ENCODE measurements at regions not wholly inside any gene's neighbourhood (a gene's known extent, or its start where the extent isn't known, plus 50 kb on each side); places are given as distances from the start of the nearest gene placed in this dataset.

- H3K9me3 ChIP-seq (replicated peaks in 1 of 11): peaks cover 0 to 13% (median 9%) of the 10 kb centered on the region in 11 experiments; a peak in 15 of 22 replicates
- no peaks in the 10 kb centered on the region for H3K36me3 ChIP-seq
- H3K27ac ChIP-seq: no peak overlapping the region
- no peak for TF ChIP-seq Cebpa-rat (IDR thresholded peaks at IDR 0.05)
- H3K4me1 ChIP-seq: peaks cover 0 to 9% (median 0%) of the 10 kb centered on the region in 10 experiments; a peak in 7 of 20 replicates
- no peak overlapping the region for H3K9ac ChIP-seq
- no peaks in the 10 kb centered on the region for H3K27me3 ChIP-seq
- H3K4me2 ChIP-seq: no peak overlapping the region
- H4K20me1 ChIP-seq: no peaks in the 10 kb centered on the region
- no peak overlapping the region for H3K4me3 ChIP-seq
These were observed 1667.9 kb upstream of the PCDH7 start for GRCh38 chr4:29052266-29052665.

- H3K4me2 ChIP-seq: peak overlapping the region in 9 of 11 experiments; percentile 11 to 53 (median 30); a peak in 11 of 22 replicates
- TF ChIP-seq Cebpa-rat (IDR thresholded peaks at IDR 0.05): no peak
- no peaks in the 10 kb centered on the region for H3K9me3 ChIP-seq (replicated peaks in 1 of 11)
These were observed 1661.6 kb upstream of the PCDH7 start for GRCh38 chr4:29058531-29058930.

GRCh38 chr4:29066861-29067260 lies 1653.3 kb upstream of the PCDH7 start:
- H3K9ac ChIP-seq: no peak overlapping the region
- no peak for TF ChIP-seq Cebpa-rat (IDR thresholded peaks at IDR 0.05)
- no peaks in the 10 kb centered on the region for H3K36me3 ChIP-seq
- H3K4me3 ChIP-seq: no peak overlapping the region
- H3K27me3 ChIP-seq: no peaks in the 10 kb centered on the region
- no peak overlapping the region for H3K27ac ChIP-seq
- H4K20me1 ChIP-seq: no peaks in the 10 kb centered on the region
- no peak overlapping the region for H3K4me2 ChIP-seq
- peaks cover 2 to 15% (median 8%) of the 10 kb centered on the region in 11 experiments; a peak in 18 of 22 replicates for H3K9me3 ChIP-seq (replicated peaks in 1 of 11)
- H3K4me1 ChIP-seq: no peaks in the 10 kb centered on the region

More at GRCh38 chr4:29058531-29058930, 1661.6 kb upstream of the PCDH7 start:
- Histone ChIP-seq H3K27ac (no peak overlapping the region), H4K20me1 (no peaks in the 10 kb centered on the region), H3K4me3 (no peak overlapping the region), H3K9ac (no peak overlapping the region), H3K4me1 (peaks cover 0 to 22% (median 8%) of the 10 kb centered on the region in 10 experiments; a peak in 13 of 20 replicates), H3K36me3 (no peaks in the 10 kb centered on the region), H3K27me3 (no peaks in the 10 kb centered on the region)

DNA sequence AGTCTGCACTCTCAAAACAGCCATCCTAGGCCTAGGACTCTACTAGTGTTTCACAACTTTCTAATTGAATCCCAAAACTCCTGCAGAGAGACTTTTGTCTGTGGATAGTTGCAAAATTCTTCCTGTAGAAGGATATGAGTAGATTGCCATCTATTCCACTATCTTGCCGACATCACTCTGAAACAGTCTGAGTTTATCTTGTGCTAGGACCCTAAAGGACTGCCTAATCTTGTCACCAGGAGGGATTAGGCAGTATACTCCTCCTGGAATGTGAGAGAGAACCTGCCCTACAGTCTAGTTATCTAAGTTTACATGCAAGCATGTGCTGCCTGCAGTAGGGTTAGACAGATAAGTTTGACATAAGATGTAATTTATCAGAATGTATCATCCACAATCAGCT lies 1646.6 kb upstream of the PCDH7 start:
- TF ChIP-seq Cebpa-rat (IDR thresholded peaks at IDR 0.05): no peak
- Histone ChIP-seq H3K36me3 (no peaks in the 10 kb centered on the region), H4K20me1 (no peaks in the 10 kb centered on the region), H3K27me3 (no peaks in the 10 kb centered on the region), H3K4me3 (no peak overlapping the region), H3K4me1 (no peaks in the 10 kb centered on the region), H3K9me3 (replicated peaks in 1 of 11) (peaks cover 20 to 36% (median 24%) of the 10 kb centered on the region in 11 experiments), H3K9ac (no peak overlapping the region), H3K27ac (no peak overlapping the region), H3K4me2 (no peak overlapping the region)

DNA sequence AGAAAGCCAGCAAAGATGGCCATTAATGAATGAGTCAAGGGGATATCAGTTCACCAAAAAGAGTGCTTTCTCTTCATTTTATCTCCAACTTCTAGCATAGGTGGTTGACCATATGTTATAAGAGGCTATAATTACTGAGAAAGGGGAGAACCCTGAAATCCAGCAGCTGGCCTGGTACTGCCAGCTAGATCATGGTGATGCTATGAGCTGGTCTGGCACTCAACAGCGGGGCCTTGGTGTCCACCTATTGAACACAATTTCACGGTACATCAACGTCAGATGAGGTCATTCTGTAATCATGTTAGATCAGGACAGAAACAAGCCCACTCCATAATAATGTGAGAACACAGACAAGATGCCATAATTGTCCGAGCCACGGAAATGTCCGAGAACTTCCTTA lies 1644.8 kb upstream of the PCDH7 start:
- Histone ChIP-seq H3K9ac (no peak overlapping the region), H3K36me3 (no peaks in the 10 kb centered on the region), H3K27ac (no peak overlapping the region), H4K20me1 (no peaks in the 10 kb centered on the region), H3K4me1 (no peaks in the 10 kb centered on the region), H3K9me3 (replicated peaks in 1 of 11) (peaks cover 20 to 36% (median 24%) of the 10 kb centered on the region in 11 experiments), H3K4me3 (no peak overlapping the region), H3K27me3 (no peaks in the 10 kb centered on the region), H3K4me2 (no peak overlapping the region)
- TF ChIP-seq Cebpa-rat (IDR thresholded peaks at IDR 0.05): no peak

DNA sequence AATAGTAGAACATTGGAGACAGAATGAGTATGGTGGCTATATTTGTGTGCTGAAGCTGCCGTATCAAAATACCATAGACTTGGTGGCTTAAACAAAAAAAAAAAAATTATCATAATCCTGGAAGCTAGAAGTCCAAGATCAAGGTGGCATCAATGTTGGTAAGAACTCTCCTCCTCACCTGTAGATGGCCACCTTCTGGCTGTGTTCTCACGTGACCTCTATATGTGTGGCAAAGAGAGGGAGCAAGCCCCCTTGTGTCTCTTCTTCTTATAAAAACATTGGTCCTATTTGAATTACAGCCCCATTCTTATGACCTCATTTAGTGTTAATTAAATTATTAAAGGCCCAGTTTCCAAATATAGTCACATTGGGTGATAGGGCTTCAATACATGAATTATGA lies 1640.9 kb upstream of the PCDH7 start:
- no peak overlapping the region for H3K27ac ChIP-seq
- H3K4me3 ChIP-seq: no peak overlapping the region
- no peaks in the 10 kb centered on the region for H3K9me3 ChIP-seq (replicated peaks in 1 of 11)
- no peak overlapping the region for H3K4me2 ChIP-seq
- no peak for TF ChIP-seq Cebpa-rat (IDR thresholded peaks at IDR 0.05)
- no peaks in the 10 kb centered on the region for H4K20me1 ChIP-seq
- no peaks in the 10 kb centered on the region for H3K36me3 ChIP-seq
- H3K4me1 ChIP-seq: peaks cover 0 to 10% (median 0%) of the 10 kb centered on the region in 10 experiments; a peak in 4 of 20 replicates
- H3K9ac ChIP-seq: no peak overlapping the region
- H3K27me3 ChIP-seq: no peaks in the 10 kb centered on the region

- no peak for TF ChIP-seq Cebpa-rat (IDR thresholded peaks at IDR 0.05)
- no peaks in the 10 kb centered on the region for H3K9me3 ChIP-seq (replicated peaks in 1 of 11)
- H3K4me3 ChIP-seq: no peak overlapping the region
- no peaks in the 10 kb centered on the region for H3K36me3 ChIP-seq
- H3K4me2 ChIP-seq: no peak overlapping the region
- no peak overlapping the region for H3K9ac ChIP-seq
- no peaks in the 10 kb centered on the region for H4K20me1 ChIP-seq
- H3K4me1 ChIP-seq: peaks cover 0 to 19% (median 0%) of the 10 kb centered on the region in 10 experiments; a peak in 4 of 20 replicates
- no peak overlapping the region for H3K27ac ChIP-seq
- H3K27me3 ChIP-seq: no peaks in the 10 kb centered on the region
These were observed 1638.8 kb upstream of the PCDH7 start for GRCh38 chr4:29081234-29081955.

- no peak for TF ChIP-seq Cebpa-rat (IDR thresholded peaks at IDR 0.05)
These were observed 1637.5 kb upstream of the PCDH7 start for GRCh38 chr4:29082684-29083083.

DNA sequence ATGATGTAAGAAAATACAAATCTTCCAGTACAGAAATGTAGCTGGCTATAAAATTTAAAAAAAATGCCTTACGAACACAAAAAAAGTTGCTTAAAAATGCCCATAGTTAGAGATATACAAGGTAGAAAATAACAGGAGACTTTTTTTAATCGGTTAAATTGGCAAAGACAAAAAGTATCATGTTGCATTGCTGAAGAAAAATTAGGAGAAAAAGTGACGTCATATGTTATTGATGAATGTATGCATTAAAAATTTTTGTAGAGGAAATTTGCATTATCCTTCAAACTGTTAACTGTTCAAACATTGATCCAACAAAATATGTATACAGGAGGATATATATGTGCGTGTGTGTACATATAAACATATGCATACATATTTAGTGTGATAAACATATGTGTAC lies 1634.4 kb upstream of the PCDH7 start:
- Histone ChIP-seq H3K4me2 (no peak overlapping the region), H3K9me3 (replicated peaks in 1 of 11) (no peaks in the 10 kb centered on the region), H3K4me1 (peaks cover 0 to 19% (median 0%) of the 10 kb centered on the region in 10 experiments; a peak in 4 of 20 replicates), H3K9ac (no peak overlapping the region), H3K4me3 (no peak overlapping the region), H4K20me1 (no peaks in the 10 kb centered on the region), H3K27ac (no peak overlapping the region), H3K36me3 (no peaks in the 10 kb centered on the region), H3K27me3 (no peaks in the 10 kb centered on the region)
- no peak for TF ChIP-seq Cebpa-rat (IDR thresholded peaks at IDR 0.05)

More at GRCh38 chr4:29082684-29083083, 1637.5 kb upstream of the PCDH7 start:
- Histone ChIP-seq H3K4me3 (no peak overlapping the region), H4K20me1 (no peaks in the 10 kb centered on the region), H3K9ac (no peak overlapping the region), H3K4me2 (no peak overlapping the region), H3K9me3 (replicated peaks in 1 of 11) (no peaks in the 10 kb centered on the region), H3K27me3 (no peaks in the 10 kb centered on the region), H3K36me3 (no peaks in the 10 kb centered on the region), H3K4me1 (peaks cover 0 to 19% (median 0%) of the 10 kb centered on the region in 10 experiments; a peak in 4 of 20 replicates), H3K27ac (no peak overlapping the region)

- Histone ChIP-seq H3K36me3 (no peaks in the 10 kb centered on the region), H3K27me3 (no peaks in the 10 kb centered on the region), H3K4me3 (no peak overlapping the region), H3K4me2 (no peak overlapping the region), H3K27ac (no peak overlapping the region), H3K9ac (no peak overlapping the region), H3K4me1 (no peaks in the 10 kb centered on the region), H4K20me1 (no peaks in the 10 kb centered on the region; a peak in 1 of 22 replicates), H3K9me3 (replicated peaks in 1 of 11) (no peaks in the 10 kb centered on the region)
- no peak for TF ChIP-seq Cebpa-rat (IDR thresholded peaks at IDR 0.05)
These were observed 1615.5 kb upstream of the PCDH7 start for GRCh38 chr4:29104694-29105093.

Measured in BLaER1 treated with 17β-estradiol and CSF1 and Interleukin-3, amounts not matched to agents 10 nM and 100 nM (cell line).